GM13977 (cell line): ENCODE measurements at regions not wholly inside any gene's neighbourhood (a gene's known extent, or its start where the extent isn't known, plus 50 kb on each side); places are given as distances from the start of the nearest gene placed in this dataset.

ENCODE experiments used
- DNase-seq: peaks from one replicate; pipeline ENCODE4 v3.0.0; 2012; ENCODE audit warnings: low spot score
- CTCF ChIP-seq: IDR thresholded peaks from 2 replicates; pipeline ENCODE4 v1.5.1; 2012; ENCODE audit warnings: mild to moderate bottlenecking, control low read depth; ENCODE audit not compliant: insufficient read depth; ENCODE audit errors: extremely low read depth, missing control alignments
- in situ Hi-C: fragments of 300-500 bp; cut with MboI; formaldehyde crosslinking; loops from one replicate; pipeline ENCODE4 v1.12.0; 2022; ENCODE audit warnings: low sequenced_read_pairs, low pct_unique_long_range_greater_than_20kb, mixed read lengths, inconsistent platforms; ENCODE audit not compliant: unreplicated experiment

DNA sequence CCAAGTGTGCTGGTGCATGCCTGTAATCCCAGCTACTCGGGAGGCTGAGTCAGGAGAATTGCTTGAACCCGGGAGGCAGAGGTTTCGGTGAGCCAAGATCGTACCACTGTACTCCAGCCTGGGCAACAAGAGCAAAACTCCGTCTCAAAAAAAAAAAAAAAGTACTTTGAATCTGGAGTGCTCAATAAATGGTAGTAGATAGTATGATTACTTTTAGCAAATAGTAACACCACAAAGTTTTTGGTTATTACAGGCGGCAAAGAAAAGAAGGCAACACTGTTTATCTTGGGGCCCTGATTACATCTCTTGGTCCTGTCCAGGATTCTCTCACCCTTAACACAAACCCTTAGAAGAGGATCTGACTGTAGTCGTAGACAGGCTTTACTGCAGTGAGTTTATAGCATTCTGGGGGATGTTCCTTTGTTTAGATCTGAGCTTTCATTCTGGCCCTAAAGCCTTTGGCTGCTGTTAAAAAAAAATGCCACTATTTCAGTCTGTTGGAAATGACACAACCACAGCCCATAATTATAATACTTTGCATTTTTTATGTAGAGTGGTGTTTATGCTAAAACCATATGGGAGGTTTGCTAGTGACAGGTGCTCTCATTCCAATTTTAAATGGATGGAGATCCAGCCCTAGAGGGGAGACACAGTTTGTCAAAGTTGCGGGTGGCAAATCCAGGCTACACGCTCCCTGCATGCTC is 79.7 kb upstream of the SLC2A1 start:
- DNase-seq: no peak
- in situ Hi-C loops: no loop called here
- no peak for TF ChIP-seq CTCF

- in situ Hi-C loops: no loop called here
- TF ChIP-seq CTCF: no peak
- no peak for DNase-seq
These were observed 78.8 kb upstream of the SLC2A1 start for GRCh38 chr1:43037466-43037865.

- DNase-seq: no peak
- no peak for TF ChIP-seq CTCF
- in situ Hi-C loops: no loop called here
These were observed 78.3 kb upstream of the SLC2A1 start for GRCh38 chr1:43036932-43037331.

GRCh38 chr1:43035821-43036741 is 77.4 kb upstream of the SLC2A1 start:
- no peak for TF ChIP-seq CTCF
- in situ Hi-C loops: no loop called here
- no peak for DNase-seq

- in situ Hi-C loops: no loop called here
- TF ChIP-seq CTCF: no peak
- no peak for DNase-seq
These were observed 76.1 kb upstream of the SLC2A1 start for GRCh38 chr1:43034778-43035177.

GRCh38 chr1:43034195-43034658 is 75.6 kb upstream of the SLC2A1 start:
- DNase-seq: no peak
- no peak for TF ChIP-seq CTCF
- in situ Hi-C loops: no loop called here
